H1 (cell line): ENCODE measurements at regions not wholly inside any gene's neighbourhood (a gene's known extent, or its start where the extent isn't known, plus 50 kb on each side); places are given as distances from the start of the nearest gene placed in this dataset.
A peak's percentile ranks its signal among the peaks of the same experiment; 100 is the strongest.

Source experiments
- CTCF ChIA-PET: fragments of 300-600 bp; sonication (Branson Sonifier 250); formaldehyde crosslinking; loops from one replicate; lab custom pipeline; 2021; ENCODE audit not compliant: partially characterized antibody; lab: Charles Lee
- POLR2A ChIA-PET: fragments of 300-600 bp; sonication (Branson Sonifier 250); formaldehyde crosslinking; loops from one replicate; lab custom pipeline; 2021; ENCODE audit warnings: inconsistent platforms; ENCODE audit not compliant: partially characterized antibody; lab: Charles Lee
- DNase-seq, 2 experiments: peaks; one replicate each; pipeline versions ENCODE4 v3.0.0 to v3.0.0-alpha.2; 2010 to 2022; ENCODE audit warnings: low spot score in 2 of 2, low read depth in 1 of 2, mixed read lengths in 1 of 2
- FAIRE-seq: peaks from 2 replicates; lab custom pipeline; 2011; peaks lifted over from hg19 to GRCh38; lab: Jason Lieb, UNC
- H2AFZ ChIP-seq: 2 replicates; pipeline ENCODE4 v1.8.1; 2012; ENCODE audit warnings: low read length, inconsistent platforms
- H2AK5ac ChIP-seq: 2 replicates; pipeline ENCODE4 v1.6.1; 2013; ENCODE audit warnings: low read depth, low read length
- H2BK120ac ChIP-seq: replicated peaks from 2 replicates; pipeline ENCODE3; 2013; ENCODE audit warnings: low read depth, low read length, inconsistent platforms
- H2BK12ac ChIP-seq: 2 replicates; pipeline ENCODE4 v1.6.1; 2013; ENCODE audit warnings: low read depth, low read length
- H2BK15ac ChIP-seq: 2 replicates; pipeline ENCODE4 v1.6.1; 2013; ENCODE audit warnings: low read length
- H2BK20ac ChIP-seq: 2 replicates; pipeline ENCODE4 v1.6.1; 2013; ENCODE audit warnings: low read length
- H2BK5ac ChIP-seq: 2 replicates; pipeline ENCODE4 v1.6.1; 2013; ENCODE audit warnings: low read depth, low read length
- H3K14ac ChIP-seq: 2 replicates; pipeline ENCODE4 v1.6.1; 2013; ENCODE audit warnings: inconsistent platforms; ENCODE audit not compliant: insufficient read length
- H3K18ac ChIP-seq: 2 replicates; pipeline ENCODE4 v1.6.1; 2013; ENCODE audit warnings: low read length; ENCODE audit errors: extremely low read depth
- H3K23ac ChIP-seq: 2 replicates; pipeline ENCODE4 v1.6.1; 2013; ENCODE audit warnings: inconsistent platforms; ENCODE audit not compliant: insufficient read length
- H3K23me2 ChIP-seq: 2 replicates; pipeline ENCODE4 v1.6.1; 2013; ENCODE audit warnings: low read depth, low read length
- H3K27ac ChIP-seq: 2 replicates; pipeline ENCODE4 v1.6.1; 2011; ENCODE audit warnings: low read depth, low read length, inconsistent platforms
- H3K27me3 ChIP-seq, 4 experiments: replicated peaks in 1 of 4; 1 replicate in 1 of 4; 2 replicates in 3 of 4; pipeline versions ENCODE4 v1.6.1 to v1.8.1; 2011 to 2013; ENCODE audit warnings: low read length in 3 of 4, mild to moderate bottlenecking in 3 of 4, inconsistent platforms in 2 of 4, mixed read lengths in 2 of 4, moderate library complexity in 1 of 4; ENCODE audit not compliant: control insufficient read depth in 3 of 4, insufficient read depth in 3 of 4; ENCODE audit errors: extremely low read depth in 1 of 4
- H3K36me3 ChIP-seq, 4 experiments: 2 replicates each; pipeline versions ENCODE4 v1.6.1 to v1.8.1; 2011 to 2013; ENCODE audit warnings: mild to moderate bottlenecking in 4 of 4, low read length in 3 of 4, moderate library complexity in 2 of 4, control low read depth in 1 of 4, inconsistent platforms in 1 of 4; ENCODE audit not compliant: insufficient read depth in 4 of 4, control insufficient read depth in 2 of 4
- H3K4ac ChIP-seq: replicated peaks from 2 replicates; pipeline ENCODE3; 2013; ENCODE audit warnings: low read length, low read depth, mixed read lengths, inconsistent platforms; ENCODE audit not compliant: insufficient read length
- H3K4me1 ChIP-seq, 4 experiments: replicated peaks in 1 of 4; 1 replicate in 1 of 4; 2 replicates in 3 of 4; pipeline versions ENCODE4 v1.6.1 to v1.8.1; 2011 to 2013; ENCODE audit warnings: low read length in 3 of 4, inconsistent platforms in 2 of 4, mixed read lengths in 1 of 4; ENCODE audit not compliant: insufficient read depth in 4 of 4, control insufficient read depth in 3 of 4
- H3K4me2 ChIP-seq, 2 experiments: 2 replicates each; pipeline versions ENCODE4 v1.6.1 to v1.8.1; 2011 to 2013; ENCODE audit warnings: low read depth in 2 of 2, low read length in 2 of 2, control low read depth in 1 of 2, inconsistent platforms in 1 of 2, mild to moderate bottlenecking in 1 of 2; ENCODE audit not compliant: insufficient read depth in 1 of 2
- H3K4me3 ChIP-seq, 4 experiments: fragments of 200-600, 300-600 bp in 1 of 4; sonication (generic), shearing (Covaris generic), sonication (Bioruptor Twin) in 1 of 4; 2 replicates each; pipeline versions ENCODE4 v1.5.1 to v1.8.1; 2011 to 2016; ENCODE audit warnings: low read length in 4 of 4, low read depth in 3 of 4, control low read depth in 2 of 4, inconsistent platforms in 2 of 4, mild to moderate bottlenecking in 2 of 4, mixed read lengths in 1 of 4, moderate library complexity in 1 of 4; ENCODE audit not compliant: insufficient read depth in 2 of 4; ENCODE audit errors: extremely low read depth in 1 of 4
- H3K56ac ChIP-seq: replicated peaks from 2 replicates; pipeline ENCODE3; 2013; ENCODE audit warnings: low read depth, mild to moderate bottlenecking, mixed read lengths, low read length, inconsistent platforms; ENCODE audit not compliant: insufficient read length
- H3K79me1 ChIP-seq: 2 replicates; pipeline ENCODE4 v1.6.1; 2013; ENCODE audit warnings: low read depth, low read length, control low read depth
- H3K79me2 ChIP-seq, 2 experiments: 2 replicates each; pipeline versions ENCODE4 v1.6.1 to v1.8.1; 2012 to 2013; ENCODE audit warnings: low read length in 2 of 2, mild to moderate bottlenecking in 2 of 2, inconsistent platforms in 1 of 2; ENCODE audit not compliant: insufficient read depth in 2 of 2, control insufficient read depth in 1 of 2
- H3K9ac ChIP-seq, 4 experiments: replicated peaks in 1 of 4; 1 replicate in 1 of 4; 2 replicates in 3 of 4; pipeline versions ENCODE4 v1.6.1 to v1.8.1; 2011 to 2013; ENCODE audit warnings: low read depth in 3 of 4, low read length in 3 of 4, control low read depth in 2 of 4, mild to moderate bottlenecking in 2 of 4, moderate library complexity in 2 of 4, inconsistent platforms in 1 of 4; ENCODE audit errors: extremely low read depth in 1 of 4
- H3K9me3 ChIP-seq, 2 experiments: 2 replicates each; pipeline versions ENCODE4 v1.6.1 to v1.8.1; 2012 to 2013; ENCODE audit warnings: mild to moderate bottlenecking in 2 of 2, moderate library complexity in 2 of 2, control low read depth in 1 of 2, inconsistent platforms in 1 of 2, low read depth in 1 of 2, low read length in 1 of 2, mixed read lengths in 1 of 2; ENCODE audit not compliant: insufficient read depth in 2 of 2
- H4K20me1 ChIP-seq, 2 experiments: replicated peaks in 1 of 2; 2 replicates each; pipeline versions ENCODE3 to v1.8.1; 2011 to 2013; ENCODE audit warnings: inconsistent platforms in 2 of 2, low read length in 2 of 2, mild to moderate bottlenecking in 1 of 2; ENCODE audit not compliant: insufficient read depth in 2 of 2, control insufficient read depth in 1 of 2
- H4K5ac ChIP-seq: 2 replicates; pipeline ENCODE4 v1.6.1; 2013; ENCODE audit warnings: low read length, low read depth, mixed read lengths, inconsistent platforms; ENCODE audit not compliant: insufficient read length
- H4K8ac ChIP-seq: 2 replicates; pipeline ENCODE4 v1.8.0; 2013; ENCODE audit warnings: mild to moderate bottlenecking, moderate library complexity, low read length, inconsistent platforms; ENCODE audit not compliant: insufficient read depth; ENCODE audit errors: extremely low read depth
- H4K91ac ChIP-seq: replicated peaks from 2 replicates; pipeline ENCODE3; 2013; ENCODE audit warnings: low read length, mixed read lengths, inconsistent platforms; ENCODE audit not compliant: insufficient read length
- BRCA1 ChIP-seq: IDR thresholded peaks from 2 replicates; pipeline ENCODE4 v1.6.1; 2012; ENCODE audit warnings: low read depth, low read length, improper control_type of control experiment
- KDM4A ChIP-seq: IDR thresholded peaks from one replicate; pipeline ENCODE4 v1.7.1; 2012; ENCODE audit warnings: low read depth, mild to moderate bottlenecking, moderate library complexity, low read length, inconsistent platforms; ENCODE audit not compliant: severe bottlenecking
- RAD21 ChIP-seq, 2 experiments: IDR thresholded peaks in 1 of 2; conservative IDR thresholded peaks in 1 of 2; 2 replicates each; pipeline ENCODE4 v1.6.1; 2011; ENCODE audit warnings: low read depth in 2 of 2, low read length in 2 of 2, improper control_type of control experiment in 1 of 2, inconsistent platforms in 1 of 2, mild to moderate bottlenecking in 1 of 2, moderate library complexity in 1 of 2
- SIRT6 ChIP-seq: IDR thresholded peaks from one replicate; pipeline ENCODE4 v1.7.1; 2012; ENCODE audit warnings: low read length, inconsistent platforms
- SIX5 ChIP-seq: IDR thresholded peaks from 2 replicates; pipeline ENCODE4 v1.6.1; 2011; ENCODE audit warnings: mild to moderate bottlenecking, low read depth, low read length
- YY1 ChIP-seq: IDR thresholded peaks from 2 replicates; pipeline ENCODE4 v1.6.1; 2011; ENCODE audit warnings: low read depth, mild to moderate bottlenecking, low read length
- WGBS, 2 experiments: shearing (Covaris generic) in 1 of 2; methylation state at CpG; one replicate each; pipeline versions ENCODE4 v1.1.6 to v1.1.7; 2013 to 2015; ENCODE audit warnings: low lambda C conversion rate in 2 of 2, mixed read lengths in 2 of 2, inconsistent platforms in 1 of 2, low coverage in 1 of 2, missing lambda C conversion rate in 1 of 2; ENCODE audit not compliant: insufficient replicate concordance in 2 of 2, insufficient coverage in 1 of 2, insufficient read length in 1 of 2; ENCODE audit errors: extremely low coverage in 1 of 2, missing lambda C conversion rate in 1 of 2; 5-methylcytosine and 5-hydroxymethylcytosine counted together
- TF ChIP-seq, protein P1 (sequence below): IDR thresholded peaks from 2 replicates; pipeline ENCODE4 v1.6.1; 2011; ENCODE audit warnings: low read depth, mild to moderate bottlenecking, low read length; ENCODE audit not compliant: insufficient read depth
- TF ChIP-seq, protein P2 (sequence below): IDR thresholded peaks from 2 replicates; pipeline ENCODE4 v1.6.1; 2012; ENCODE audit warnings: low read length, inconsistent platforms

DNA sequence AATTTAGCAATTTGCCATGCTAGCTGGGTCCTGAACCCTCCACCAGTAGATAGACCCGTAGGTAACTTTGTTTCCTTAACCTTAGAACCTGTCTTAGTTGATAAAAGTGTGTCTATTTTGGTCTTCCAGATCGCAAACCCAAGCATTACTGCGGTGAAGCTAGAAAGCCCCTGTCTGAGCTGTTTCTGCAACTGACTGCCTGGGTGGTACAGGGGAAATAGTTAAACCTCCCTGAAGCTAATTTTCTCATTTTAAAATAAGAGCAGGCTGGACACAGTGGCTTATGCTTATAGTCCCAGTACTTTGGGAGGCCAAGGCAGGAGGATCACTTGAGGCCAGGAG is 67.9 kb upstream of the EPCAM start:
- H3K4me3 ChIP-seq = no peak overlapping the region
- no peak overlapping the region for H2BK20ac ChIP-seq
- no peak overlapping the region for H2BK120ac ChIP-seq
- H4K8ac ChIP-seq = no peak overlapping the region
- no peaks in the 10 kb centered on the region for H3K36me3 ChIP-seq
- no peaks in the 10 kb centered on the region for H3K79me2 ChIP-seq
- no peak overlapping the region for H3K56ac ChIP-seq
- FAIRE-seq = no peak
- no peak overlapping the region for H3K27ac ChIP-seq
- H3K27me3 ChIP-seq = no peaks in the 10 kb centered on the region
- no peaks in the 10 kb centered on the region for H3K4me1 ChIP-seq
- no peaks in the 10 kb centered on the region for H3K9me3 ChIP-seq
- no peak overlapping the region for H2AK5ac ChIP-seq
- no peak overlapping the region for H3K18ac ChIP-seq
- no peak overlapping the region for H3K4ac ChIP-seq
- DNase-seq = no peak
- H3K23me2 ChIP-seq = no peaks in the 10 kb centered on the region
- no peak overlapping the region for H2AFZ ChIP-seq
- ChIA-PET POLR2A (interaction anchor here (1.7 kb wide), 1 partner anchor 32 kb away, joined by 3 read pairs; no protein-coding TSS in a partner anchor), CTCF (interaction anchor here (0.6 to 16.2 kb wide), 7 partner anchors 10 to 453 kb away, joined by 3 to 164 read pairs (median 4); no protein-coding TSS in a partner anchor)
- 0 out of 2 replicates have a peak overlapping the region, but pooled peaks have one; percentile 46 for H2BK12ac ChIP-seq
- no peak overlapping the region for H3K4me2 ChIP-seq
- H2BK5ac ChIP-seq = no peak overlapping the region
- no peak overlapping the region for H3K14ac ChIP-seq
- H3K9ac ChIP-seq = no peak overlapping the region
- no peaks in the 10 kb centered on the region for H4K20me1 ChIP-seq
- no peak overlapping the region for H4K5ac ChIP-seq
- no peak overlapping the region for H2BK15ac ChIP-seq
- WGBS, 2 experiments = 95% methylated on average over 3 of the region's 3 CpGs; no CpG with 5 or more reads in 1 of the 2 experiments
- H4K91ac ChIP-seq = no peak overlapping the region
- no peaks in the 10 kb centered on the region for H3K79me1 ChIP-seq
- no peak overlapping the region for H3K23ac ChIP-seq
- TF ChIP-seq, protein P1, sequence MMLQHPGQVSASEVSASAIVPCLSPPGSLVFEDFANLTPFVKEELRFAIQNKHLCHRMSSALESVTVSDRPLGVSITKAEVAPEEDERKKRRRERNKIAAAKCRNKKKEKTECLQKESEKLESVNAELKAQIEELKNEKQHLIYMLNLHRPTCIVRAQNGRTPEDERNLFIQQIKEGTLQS = no peak
- TF ChIP-seq YY1 (no peak), RAD21 (IDR thresholded peaks at IDR 0.05 in 1 of 2, conservative IDR thresholded peaks at IDR 0.05 in 1 of 2; ENCODE audit: low read depth in 2 of 2, low read length in 2 of 2) (no peak), SIRT6 (no peak), BRCA1 (no peak), SIX5 (no peak), KDM4A (no peak)
- TF ChIP-seq, protein P2, sequence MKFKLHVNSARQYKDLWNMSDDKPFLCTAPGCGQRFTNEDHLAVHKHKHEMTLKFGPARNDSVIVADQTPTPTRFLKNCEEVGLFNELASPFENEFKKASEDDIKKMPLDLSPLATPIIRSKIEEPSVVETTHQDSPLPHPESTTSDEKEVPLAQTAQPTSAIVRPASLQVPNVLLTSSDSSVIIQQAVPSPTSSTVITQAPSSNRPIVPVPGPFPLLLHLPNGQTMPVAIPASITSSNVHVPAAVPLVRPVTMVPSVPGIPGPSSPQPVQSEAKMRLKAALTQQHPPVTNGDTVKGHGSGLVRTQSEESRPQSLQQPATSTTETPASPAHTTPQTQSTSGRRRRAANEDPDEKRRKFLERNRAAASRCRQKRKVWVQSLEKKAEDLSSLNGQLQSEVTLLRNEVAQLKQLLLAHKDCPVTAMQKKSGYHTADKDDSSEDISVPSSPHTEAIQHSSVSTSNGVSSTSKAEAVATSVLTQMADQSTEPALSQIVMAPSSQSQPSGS = no peak
